Smooth muscle cell (in vitro differentiated cells): ENCODE measurements at regions not wholly inside any gene's neighbourhood (a gene's known extent, or its start where the extent isn't known, plus 50 kb on each side); places are given as distances from the start of the nearest gene placed in this dataset.

ENCODE experiments used
- DNase-seq: peaks from one replicate; lab custom pipeline; 2025; ENCODE audit not compliant: unreplicated experiment; lab: John Stamatoyannopoulos, UW
- H2AFZ ChIP-seq: fragments of 200-600 bp; sonication (generic); 2 replicates; pipeline ENCODE4 v1.6.0; 2016; ENCODE audit warnings: antibody characterized with exemption, low read depth, mild to moderate bottlenecking
- H3F3A ChIP-seq: fragments of 200-600 bp; sonication (generic); 2 replicates; pipeline ENCODE4 v1.6.0; 2017; ENCODE audit warnings: antibody characterized with exemption, low read depth
- H3K27ac ChIP-seq: fragments of 200-600 bp; sonication (generic); 2 replicates; pipeline ENCODE4 v1.5.1; 2016; ENCODE audit warnings: low read depth, mild to moderate bottlenecking
- H3K27me3 ChIP-seq: fragments of 200-600 bp; sonication (generic); 2 replicates; pipeline ENCODE4 v1.6.1; 2016; ENCODE audit warnings: low read depth, mild to moderate bottlenecking
- H3K36me3 ChIP-seq: fragments of 200-600 bp; sonication (generic); 2 replicates; pipeline ENCODE4 v1.5.1; 2016; ENCODE audit warnings: low read depth
- H3K4me1 ChIP-seq: fragments of 200-600 bp; sonication (generic); 2 replicates; pipeline ENCODE4 v1.5.1; 2016; ENCODE audit warnings: low read depth
- H3K4me2 ChIP-seq: fragments of 200-600 bp; sonication (generic); 2 replicates; pipeline ENCODE4 v1.6.0; 2016; ENCODE audit warnings: mild to moderate bottlenecking
- H3K4me3 ChIP-seq: fragments of 200-600 bp; sonication (generic); 2 replicates; pipeline ENCODE4 v1.5.1; 2016; ENCODE audit warnings: mild to moderate bottlenecking
- H3K79me2 ChIP-seq: fragments of 200-600 bp; sonication (generic); 2 replicates; pipeline ENCODE4 v1.6.0; 2016; ENCODE audit warnings: low read depth, mild to moderate bottlenecking
- H3K9ac ChIP-seq: fragments of 200-600 bp; sonication (generic); 2 replicates; pipeline ENCODE4 v1.6.0; 2016; ENCODE audit warnings: low read depth
- H3K9me3 ChIP-seq: fragments of 200-600 bp; sonication (generic); replicated peaks from 2 replicates; pipeline ENCODE4 v1.5.1; 2016; ENCODE audit warnings: low read depth
- H4K20me1 ChIP-seq: fragments of 200-600 bp; sonication (generic); 2 replicates; pipeline ENCODE4 v1.6.0; 2016; ENCODE audit warnings: low read depth
- WGBS: methylation state at CpG from one replicate; pipeline ENCODE4 v1.1.7; 2016; ENCODE audit warnings: low lambda C conversion rate; 5-methylcytosine and 5-hydroxymethylcytosine counted together
- TF ChIP-seq, protein P1 (sequence below): fragments of 200-600 bp; sonication (generic); IDR thresholded peaks from 2 replicates; pipeline ENCODE4 v1.5.1; 2017; ENCODE audit warnings: borderline replicate concordance, mild to moderate bottlenecking, antibody characterized with exemption; ENCODE audit not compliant: insufficient read depth, poor library complexity, severe bottlenecking

DNA sequence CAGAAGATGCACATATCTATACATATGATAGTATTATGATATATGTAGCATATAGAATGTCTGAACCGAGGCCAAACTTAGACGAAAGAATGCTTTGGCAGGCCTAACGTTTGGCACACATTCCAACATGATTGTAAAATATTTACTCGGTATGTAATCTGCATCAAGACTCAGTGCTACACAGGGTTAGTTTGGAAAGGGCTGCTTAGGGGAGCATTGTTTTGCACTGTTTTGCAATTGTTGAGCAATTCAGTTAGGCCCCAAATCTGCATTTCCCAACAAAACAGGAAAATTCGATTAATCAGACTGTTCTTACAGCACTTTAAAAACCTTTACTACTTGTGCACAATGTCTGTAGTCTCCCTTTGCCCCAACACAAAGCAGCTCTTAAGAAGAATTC, 216.0 kb upstream of the NEGR1 start:
- Histone ChIP-seq H2AFZ (no peak overlapping the region), H3F3A (no peaks in the 10 kb centered on the region), H3K27ac (no peak overlapping the region), H3K36me3 (no peaks in the 10 kb centered on the region), H4K20me1 (no peaks in the 10 kb centered on the region), H3K9me3 (no peaks in the 10 kb centered on the region), H3K9ac (no peak overlapping the region), H3K4me3 (no peak overlapping the region), H3K4me1 (no peaks in the 10 kb centered on the region), H3K27me3 (no peaks in the 10 kb centered on the region), H3K79me2 (no peaks in the 10 kb centered on the region), H3K4me2 (no peak overlapping the region)
- no peak for DNase-seq
- 80% methylated on average over 5 of the region's 5 CpGs for WGBS
- TF ChIP-seq, protein P1, sequence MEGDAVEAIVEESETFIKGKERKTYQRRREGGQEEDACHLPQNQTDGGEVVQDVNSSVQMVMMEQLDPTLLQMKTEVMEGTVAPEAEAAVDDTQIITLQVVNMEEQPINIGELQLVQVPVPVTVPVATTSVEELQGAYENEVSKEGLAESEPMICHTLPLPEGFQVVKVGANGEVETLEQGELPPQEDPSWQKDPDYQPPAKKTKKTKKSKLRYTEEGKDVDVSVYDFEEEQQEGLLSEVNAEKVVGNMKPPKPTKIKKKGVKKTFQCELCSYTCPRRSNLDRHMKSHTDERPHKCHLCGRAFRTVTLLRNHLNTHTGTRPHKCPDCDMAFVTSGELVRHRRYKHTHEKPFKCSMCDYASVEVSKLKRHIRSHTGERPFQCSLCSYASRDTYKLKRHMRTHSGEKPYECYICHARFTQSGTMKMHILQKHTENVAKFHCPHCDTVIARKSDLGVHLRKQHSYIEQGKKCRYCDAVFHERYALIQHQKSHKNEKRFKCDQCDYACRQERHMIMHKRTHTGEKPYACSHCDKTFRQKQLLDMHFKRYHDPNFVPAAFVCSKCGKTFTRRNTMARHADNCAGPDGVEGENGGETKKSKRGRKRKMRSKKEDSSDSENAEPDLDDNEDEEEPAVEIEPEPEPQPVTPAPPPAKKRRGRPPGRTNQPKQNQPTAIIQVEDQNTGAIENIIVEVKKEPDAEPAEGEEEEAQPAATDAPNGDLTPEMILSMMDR: no peak

DNA sequence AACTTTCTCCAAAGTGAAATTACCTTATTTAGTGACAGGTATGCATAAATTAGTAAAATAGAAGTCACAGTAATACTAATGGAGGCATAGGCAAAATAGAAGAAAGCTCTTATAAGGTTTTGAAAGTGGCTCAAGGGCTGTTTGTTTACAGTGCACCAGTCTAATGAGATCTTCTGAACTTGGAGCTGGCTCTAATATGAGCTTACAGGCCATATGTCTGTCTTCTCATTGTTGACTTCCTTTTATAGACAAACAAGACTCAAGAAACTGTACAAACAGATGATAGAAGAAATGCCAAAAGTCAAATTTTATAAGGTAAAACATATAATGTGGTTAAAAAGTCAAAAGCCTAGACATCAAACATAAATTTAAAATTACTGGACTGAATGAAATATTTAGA, 207.5 kb upstream of the NEGR1 start:
- DNase-seq: no peak
- TF ChIP-seq, protein P1: no peak

DNA sequence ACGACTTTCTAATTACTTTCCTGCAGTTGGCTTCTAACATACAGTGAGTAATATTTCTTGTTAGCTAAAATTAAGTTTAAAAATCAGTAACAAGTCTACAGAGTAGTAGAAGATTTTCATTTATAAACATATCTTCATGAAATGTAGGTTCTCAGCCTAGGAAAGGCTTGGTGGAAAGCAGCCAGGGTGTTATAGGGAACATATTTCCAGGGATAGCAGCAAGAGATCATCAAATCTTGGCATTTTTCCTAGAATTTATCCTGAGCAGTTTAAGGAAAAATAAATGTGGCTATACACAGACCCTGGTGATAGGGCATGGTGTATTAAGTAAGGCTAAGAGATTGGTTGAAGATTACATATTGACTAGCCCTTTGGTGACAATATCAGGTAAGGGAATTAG, 203.5 kb upstream of the NEGR1 start:
- no peak overlapping the region for H3K4me3 ChIP-seq
- no peak for DNase-seq
- 54% methylated on average over 1 of the region's 1 CpG for WGBS
- no peak overlapping the region for H2AFZ ChIP-seq
- no peak overlapping the region for H3K4me2 ChIP-seq
- H3K36me3 ChIP-seq: no peaks in the 10 kb centered on the region
- no peaks in the 10 kb centered on the region for H3K4me1 ChIP-seq
- no peaks in the 10 kb centered on the region for H3F3A ChIP-seq
- TF ChIP-seq, protein P1: no peak
- H3K79me2 ChIP-seq: no peaks in the 10 kb centered on the region
- no peak overlapping the region for H3K27ac ChIP-seq
- no peak overlapping the region for H3K9ac ChIP-seq
- H3K27me3 ChIP-seq: no peaks in the 10 kb centered on the region
- H4K20me1 ChIP-seq: no peaks in the 10 kb centered on the region
- H3K9me3 ChIP-seq: no peaks in the 10 kb centered on the region

More for the DNA sequence above, 207.5 kb upstream of the NEGR1 start:
- no peaks in the 10 kb centered on the region for H3K27me3 ChIP-seq
- no peak overlapping the region for H3K4me3 ChIP-seq
- H2AFZ ChIP-seq: no peak overlapping the region
- H3K9ac ChIP-seq: no peak overlapping the region
- no peak overlapping the region for H3K27ac ChIP-seq
- H3K9me3 ChIP-seq: no peaks in the 10 kb centered on the region
- H3F3A ChIP-seq: no peaks in the 10 kb centered on the region
- no peaks in the 10 kb centered on the region for H3K4me1 ChIP-seq
- no peaks in the 10 kb centered on the region for H3K79me2 ChIP-seq
- no peak overlapping the region for H3K4me2 ChIP-seq
- no peaks in the 10 kb centered on the region for H4K20me1 ChIP-seq
- no peaks in the 10 kb centered on the region for H3K36me3 ChIP-seq

DNA sequence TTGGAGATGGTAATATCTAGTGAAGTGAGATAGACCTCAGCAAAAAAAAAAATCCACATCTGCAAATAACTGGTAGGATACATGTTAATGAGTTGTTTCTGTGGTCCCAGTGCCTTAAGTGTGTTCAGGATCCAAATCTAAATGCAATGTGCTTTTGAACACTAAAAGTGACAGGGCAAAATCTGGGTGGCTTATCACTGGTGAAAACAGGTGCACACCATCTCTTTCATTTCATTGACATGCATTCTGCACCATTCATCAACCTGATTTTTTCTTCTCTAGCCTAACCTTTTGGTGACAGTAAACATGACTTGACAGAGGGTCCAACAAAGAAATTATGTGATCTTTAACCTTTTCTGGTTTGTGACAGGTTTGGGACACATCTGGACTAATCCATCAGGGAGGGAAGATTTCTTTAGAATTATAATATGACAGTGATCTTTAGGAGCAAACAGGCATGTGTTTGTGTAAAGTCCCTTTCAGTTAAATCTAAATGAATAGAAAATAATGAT, 201.6 kb upstream of the NEGR1 start:
- Histone ChIP-seq H3K27me3 (no peaks in the 10 kb centered on the region), H3K27ac (no peak overlapping the region), H3K4me3 (no peak overlapping the region), H3K79me2 (no peaks in the 10 kb centered on the region), H3K9ac (no peak overlapping the region), H3F3A (no peaks in the 10 kb centered on the region), H3K36me3 (no peaks in the 10 kb centered on the region), H3K4me1 (no peaks in the 10 kb centered on the region), H3K4me2 (no peak overlapping the region), H2AFZ (no peak overlapping the region), H3K9me3 (no peaks in the 10 kb centered on the region), H4K20me1 (no peaks in the 10 kb centered on the region)
- DNase-seq: no peak
- TF ChIP-seq, protein P1: no peak
